T-helper 2 cell treated with Interferon-gamma antibody and Interleukin-4, amounts not matched to agents 5 μg/mL and 100 μg/mL, for 36 hours (primary cell): ENCODE measurements at regions not wholly inside any gene's neighbourhood (a gene's known extent, or its start where the extent isn't known, plus 50 kb on each side); places are given as distances from the start of the nearest gene placed in this dataset.

Experiments used
- DNase-seq: peaks from one replicate; pipeline ENCODE4 v3.0.0; 2021; ENCODE audit warnings: low spot score
- H3K27ac Mint-ChIP-seq: one replicate; pipeline ENCODE4 v1.8.0; 2021; ENCODE audit warnings: mild to moderate bottlenecking, mixed read lengths
- H3K27me3 Mint-ChIP-seq: one replicate; pipeline ENCODE4 v1.8.0; 2021; ENCODE audit warnings: low read depth, mixed read lengths
- H3K36me3 Mint-ChIP-seq: one replicate; pipeline ENCODE4 v1.8.0; 2021; ENCODE audit warnings: low read depth, mixed read lengths
- H3K4me1 Mint-ChIP-seq: one replicate; pipeline ENCODE4 v1.8.0; 2021; ENCODE audit warnings: low read depth, mixed read lengths
- H3K4me3 Mint-ChIP-seq: one replicate; pipeline ENCODE4 v1.8.0; 2022; ENCODE audit warnings: mild to moderate bottlenecking, moderate library complexity, mixed read lengths
- H3K9me3 Mint-ChIP-seq: one replicate; pipeline ENCODE4 v1.8.0; 2021; ENCODE audit warnings: mixed read lengths

DNA sequence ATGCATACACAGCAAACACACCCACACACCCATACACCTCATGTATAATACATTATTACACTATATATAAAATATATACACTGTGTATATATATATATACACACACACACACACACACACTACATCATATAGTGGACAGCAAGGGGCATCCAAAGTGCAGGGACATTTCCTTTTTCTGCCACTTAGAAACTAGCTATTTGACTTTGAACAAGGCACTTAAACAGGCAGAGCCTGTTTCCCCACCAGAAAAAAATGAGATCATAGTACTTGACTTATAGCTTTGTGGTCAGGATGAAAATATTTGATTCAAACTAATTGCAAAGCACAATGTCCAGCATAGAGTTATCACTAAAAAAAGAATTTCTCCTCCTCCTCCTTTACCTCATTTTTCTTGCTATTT, 254.3 kb upstream of the NPVF start:
- Mint-ChIP-seq H3K27ac (no peak overlapping the region), H3K9me3 (no peaks in the 10 kb centered on the region), H3K27me3 (peaks cover 21% of the 10 kb centered on the region), H3K4me3 (no peak overlapping the region), H3K36me3 (no peaks in the 10 kb centered on the region), H3K4me1 (no peaks in the 10 kb centered on the region)
- no peak for DNase-seq

DNA sequence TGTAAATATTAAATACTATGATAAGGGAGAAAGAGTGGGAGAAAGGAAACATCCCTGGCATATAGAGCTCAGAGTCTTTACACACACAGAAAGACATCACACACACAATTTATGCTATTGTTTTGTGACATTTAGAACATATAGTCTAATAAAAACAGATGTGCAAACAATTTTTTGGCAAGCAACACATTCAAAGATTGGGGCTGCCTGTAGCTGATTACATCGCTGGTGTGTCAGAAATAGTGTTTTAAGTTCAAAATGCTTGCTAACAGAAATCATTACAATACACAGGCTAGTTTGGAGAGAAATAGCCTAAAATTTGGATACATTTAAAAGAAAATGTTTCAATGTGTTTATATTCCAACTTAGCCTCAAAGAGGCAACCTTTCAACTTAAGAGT, 256.7 kb upstream of the NPVF start:
- no peak overlapping the region for H3K4me3 Mint-ChIP-seq
- DNase-seq: no peak
- H3K27me3 Mint-ChIP-seq: peaks cover 24% of the 10 kb centered on the region
- no peaks in the 10 kb centered on the region for H3K9me3 Mint-ChIP-seq
- H3K36me3 Mint-ChIP-seq: no peaks in the 10 kb centered on the region
- no peaks in the 10 kb centered on the region for H3K4me1 Mint-ChIP-seq
- H3K27ac Mint-ChIP-seq: no peak overlapping the region

DNA sequence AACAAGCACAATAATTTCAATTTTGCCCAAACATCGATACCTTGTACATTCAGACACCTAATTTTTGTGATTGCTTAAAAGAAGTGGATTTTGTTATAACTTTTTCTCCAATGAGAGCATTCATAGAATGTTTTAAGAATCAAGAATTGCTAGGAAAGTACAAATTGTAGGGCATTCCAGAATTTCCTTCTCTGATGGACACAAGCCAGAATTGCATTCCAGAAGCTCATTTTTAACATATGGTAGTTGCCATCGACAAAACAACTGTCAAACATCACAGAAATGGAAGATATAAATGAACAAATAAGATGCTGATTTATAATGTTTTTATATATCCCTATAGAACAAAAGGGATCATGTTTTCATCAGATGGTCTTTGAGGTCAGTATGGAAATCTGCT, 258.4 kb upstream of the NPVF start:
- H3K9me3 Mint-ChIP-seq: no peaks in the 10 kb centered on the region
- no peak overlapping the region for H3K27ac Mint-ChIP-seq
- H3K36me3 Mint-ChIP-seq: no peaks in the 10 kb centered on the region
- peaks cover 29% of the 10 kb centered on the region for H3K27me3 Mint-ChIP-seq
- DNase-seq: no peak
- no peaks in the 10 kb centered on the region for H3K4me1 Mint-ChIP-seq
- no peak overlapping the region for H3K4me3 Mint-ChIP-seq

DNA sequence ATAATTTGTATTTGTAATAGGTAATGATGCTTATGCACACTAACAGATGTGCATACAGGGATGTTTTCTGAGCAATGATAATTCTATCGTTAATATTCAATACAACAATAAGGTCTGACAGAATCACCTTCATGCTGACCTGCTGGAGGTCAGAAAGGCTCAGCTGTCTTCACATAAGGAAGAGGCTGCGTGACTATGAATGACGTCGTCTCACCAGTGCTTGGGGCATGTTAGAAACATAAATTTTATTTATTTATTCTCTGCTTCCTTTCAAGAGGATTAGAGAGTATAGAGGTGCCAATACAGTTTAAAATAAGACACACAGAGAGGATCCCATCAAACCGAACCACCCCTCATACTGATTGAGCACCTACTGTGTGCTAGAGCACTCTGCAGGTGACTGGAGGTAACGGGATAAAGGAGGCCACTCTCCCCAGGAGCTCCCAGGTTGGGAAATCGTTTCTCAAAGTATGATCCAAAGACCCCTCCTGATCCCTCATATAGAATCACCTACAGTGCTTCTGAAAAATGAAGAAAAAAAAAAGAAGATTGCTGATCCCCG, 265.6 kb upstream of the NPVF start:
- no peak overlapping the region for H3K4me3 Mint-ChIP-seq
- H3K27ac Mint-ChIP-seq: no peak overlapping the region
- H3K27me3 Mint-ChIP-seq: peaks cover 10% of the 10 kb centered on the region
- H3K4me1 Mint-ChIP-seq: peaks cover 9% of the 10 kb centered on the region
- no peak for DNase-seq
- H3K9me3 Mint-ChIP-seq: no peaks in the 10 kb centered on the region
- peaks cover 5% of the 10 kb centered on the region for H3K36me3 Mint-ChIP-seq

DNA sequence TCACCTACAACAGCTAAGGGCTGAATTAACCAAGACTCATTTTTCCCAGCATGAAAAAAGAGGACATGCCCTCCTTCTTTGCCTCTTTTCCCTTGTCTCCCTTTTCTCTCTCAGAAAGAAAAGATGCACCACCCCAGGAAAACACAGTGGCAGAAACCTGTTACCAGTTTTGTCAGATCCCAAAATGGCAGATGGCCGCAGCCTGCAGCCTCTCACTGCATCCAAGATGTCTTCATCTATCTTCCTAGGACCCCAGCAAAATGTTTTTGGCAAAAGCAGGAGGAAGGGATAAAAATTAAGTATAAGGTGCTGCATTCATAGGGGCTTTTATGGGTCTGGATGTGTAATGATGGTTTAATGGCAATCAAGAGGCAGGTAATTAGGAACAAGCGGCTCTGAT, 266.6 kb upstream of the NPVF start:
- no peaks in the 10 kb centered on the region for H3K9me3 Mint-ChIP-seq
- DNase-seq: no peak
- no peak overlapping the region for H3K27ac Mint-ChIP-seq
- H3K4me1 Mint-ChIP-seq: peaks cover 9% of the 10 kb centered on the region
- H3K27me3 Mint-ChIP-seq: peaks cover 10% of the 10 kb centered on the region
- no peak overlapping the region for H3K4me3 Mint-ChIP-seq
- peaks cover 5% of the 10 kb centered on the region for H3K36me3 Mint-ChIP-seq

DNA sequence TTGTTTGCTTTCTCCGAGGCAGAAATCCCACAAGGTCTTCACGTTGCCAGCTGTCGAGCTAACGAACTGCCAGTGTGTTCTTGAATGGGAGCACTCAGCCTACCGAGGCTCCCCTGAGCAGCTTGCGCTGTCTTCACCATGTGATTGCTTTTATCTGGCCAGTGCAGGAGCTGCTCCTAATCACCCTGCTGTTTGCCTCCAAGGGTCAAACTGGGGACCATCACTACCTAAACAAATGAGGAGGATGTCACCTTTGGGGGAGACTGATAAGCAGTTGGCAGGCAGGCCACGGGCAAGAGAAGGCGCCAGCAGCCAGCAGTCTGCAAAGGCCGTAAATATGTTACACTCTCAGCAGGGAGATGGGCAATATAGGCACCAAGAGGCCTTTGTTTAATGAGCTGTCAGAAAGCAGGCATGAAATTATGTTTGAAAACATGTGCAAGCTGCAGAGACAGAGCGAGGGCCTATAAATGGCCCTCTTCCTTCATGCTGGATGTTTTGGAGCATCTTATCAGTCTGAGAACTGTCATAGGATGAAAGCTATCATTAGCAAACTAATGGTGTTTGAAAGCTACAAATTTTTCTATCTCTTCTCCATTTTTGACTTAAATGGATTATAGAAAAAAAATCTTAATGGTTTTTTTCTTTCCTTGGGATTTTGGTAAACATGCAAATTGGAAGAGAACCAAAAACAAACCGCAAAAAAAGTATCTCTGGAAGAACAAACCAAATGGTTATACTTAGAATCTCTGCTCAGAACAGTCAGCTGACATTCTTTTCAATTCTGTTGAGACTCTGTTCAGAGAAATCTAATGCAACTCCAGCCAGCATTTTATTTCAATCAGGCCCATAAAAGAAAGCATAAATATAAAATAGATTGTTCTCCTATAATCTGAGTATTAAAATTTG, 267.3 kb upstream of the NPVF start:
- Mint-ChIP-seq H3K36me3 (peaks cover 5% of the 10 kb centered on the region), H3K9me3 (no peaks in the 10 kb centered on the region), H3K27ac (no peak overlapping the region), H3K4me3 (no peak overlapping the region), H3K27me3 (peaks cover 6% of the 10 kb centered on the region), H3K4me1 (peaks cover 9% of the 10 kb centered on the region)
- no peak for DNase-seq

DNA sequence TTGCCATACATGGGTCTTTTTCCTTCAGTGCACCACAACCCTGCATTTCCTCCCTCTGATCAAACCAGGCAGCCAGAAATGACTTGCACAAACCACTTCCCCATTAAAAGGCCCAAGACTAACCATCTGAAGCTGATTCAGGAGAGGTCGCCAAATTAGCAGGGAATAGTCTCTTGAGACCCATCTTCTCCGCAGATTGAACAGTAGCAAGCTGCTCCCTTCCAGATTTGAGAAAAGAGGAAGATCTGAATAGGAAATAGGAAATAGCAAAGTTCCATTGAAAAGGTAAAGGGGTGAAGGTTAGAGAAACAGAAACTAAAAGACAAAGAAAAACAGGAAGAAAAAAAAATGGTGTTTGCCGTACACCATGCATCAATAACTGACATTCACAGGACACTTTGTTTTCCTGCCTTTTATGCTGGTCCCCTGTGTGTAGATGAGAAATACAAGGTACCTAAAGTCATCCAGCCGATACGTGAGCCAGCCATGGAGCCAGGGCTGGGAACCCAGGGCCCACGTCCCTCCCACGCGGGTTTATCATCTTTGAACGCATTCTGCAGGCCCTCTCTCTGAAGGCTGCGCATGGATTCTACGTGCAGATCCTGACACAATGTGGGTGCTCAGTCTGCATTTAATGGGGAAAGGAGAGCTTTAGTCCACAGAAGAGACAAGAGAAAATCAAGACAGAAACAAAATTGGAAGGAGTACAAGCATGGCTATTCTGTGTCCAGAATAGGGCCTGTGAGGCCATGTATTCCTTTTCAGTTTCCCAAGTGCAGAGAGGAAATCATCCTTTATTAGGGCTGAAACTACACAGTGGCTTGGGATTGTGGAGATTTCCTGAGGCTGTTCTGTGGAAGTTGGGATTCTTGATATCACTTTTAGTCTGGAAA, 268.4 kb upstream of the NPVF start:
- Mint-ChIP-seq H3K36me3 (peaks cover 5% of the 10 kb centered on the region), H3K4me3 (peak overlapping the region; percentile 83), H3K4me1 (peaks cover 9% of the 10 kb centered on the region), H3K27me3 (peaks cover 12% of the 10 kb centered on the region), H3K9me3 (no peaks in the 10 kb centered on the region), H3K27ac (peak overlapping the region; percentile 88)
- DNase-seq: no peak

DNA sequence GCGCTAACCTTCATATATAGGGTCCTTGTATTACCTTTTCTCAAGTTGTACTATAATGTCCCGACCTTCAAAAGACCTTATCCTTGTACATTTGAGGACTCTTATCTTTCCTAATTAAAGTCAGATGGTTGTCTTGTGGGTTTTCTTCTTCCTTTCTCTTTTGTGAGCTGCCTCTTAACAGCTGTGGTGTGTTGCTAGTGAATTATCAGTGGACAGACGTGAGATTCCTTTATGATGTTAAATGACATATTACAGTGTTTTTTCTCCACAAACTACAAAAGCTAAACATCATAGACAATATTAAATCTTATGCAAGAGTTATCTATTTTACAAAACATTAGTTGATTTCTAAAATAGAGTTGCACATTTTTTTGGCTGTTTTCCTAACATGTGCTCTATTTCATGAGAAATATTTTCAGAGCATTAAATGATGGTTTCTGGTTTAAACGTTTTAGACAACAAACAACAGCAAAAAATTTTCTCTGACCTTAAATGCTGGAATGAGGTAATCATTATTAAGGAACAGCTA, 272.2 kb upstream of the NPVF start:
- peaks cover 9% of the 10 kb centered on the region for H3K4me1 Mint-ChIP-seq
- H3K27me3 Mint-ChIP-seq: peaks cover 12% of the 10 kb centered on the region
- H3K27ac Mint-ChIP-seq: no peak overlapping the region

DNA sequence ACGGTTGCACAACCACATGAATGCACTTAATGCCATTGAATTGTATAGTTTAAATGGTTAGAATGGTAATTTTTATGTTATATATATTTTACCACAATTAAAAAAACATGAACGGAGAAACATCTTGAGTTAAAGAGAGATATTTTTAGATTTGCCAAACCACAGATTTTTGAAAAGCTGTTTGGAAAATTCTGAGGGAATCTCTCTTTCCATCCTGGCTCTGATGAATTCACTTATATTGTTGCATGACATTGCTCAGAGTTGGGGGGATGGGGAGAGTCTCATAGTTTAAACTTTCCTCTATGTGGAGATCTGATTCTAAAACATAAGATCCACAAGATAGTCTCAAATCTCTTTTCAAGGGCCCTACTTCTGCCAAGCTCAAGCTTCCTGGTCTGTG, 275.0 kb upstream of the NPVF start:
- no peaks in the 10 kb centered on the region for H3K36me3 Mint-ChIP-seq
- no peaks in the 10 kb centered on the region for H3K4me1 Mint-ChIP-seq
- no peak overlapping the region for H3K4me3 Mint-ChIP-seq
- DNase-seq: no peak
- H3K27me3 Mint-ChIP-seq: peaks cover 12% of the 10 kb centered on the region
- no peaks in the 10 kb centered on the region for H3K9me3 Mint-ChIP-seq
- H3K27ac Mint-ChIP-seq: no peak overlapping the region

More for the DNA sequence above, 272.2 kb upstream of the NPVF start:
- Mint-ChIP-seq H3K9me3 (no peaks in the 10 kb centered on the region), H3K4me3 (no peak overlapping the region), H3K36me3 (peaks cover 5% of the 10 kb centered on the region)
- no peak for DNase-seq

DNA sequence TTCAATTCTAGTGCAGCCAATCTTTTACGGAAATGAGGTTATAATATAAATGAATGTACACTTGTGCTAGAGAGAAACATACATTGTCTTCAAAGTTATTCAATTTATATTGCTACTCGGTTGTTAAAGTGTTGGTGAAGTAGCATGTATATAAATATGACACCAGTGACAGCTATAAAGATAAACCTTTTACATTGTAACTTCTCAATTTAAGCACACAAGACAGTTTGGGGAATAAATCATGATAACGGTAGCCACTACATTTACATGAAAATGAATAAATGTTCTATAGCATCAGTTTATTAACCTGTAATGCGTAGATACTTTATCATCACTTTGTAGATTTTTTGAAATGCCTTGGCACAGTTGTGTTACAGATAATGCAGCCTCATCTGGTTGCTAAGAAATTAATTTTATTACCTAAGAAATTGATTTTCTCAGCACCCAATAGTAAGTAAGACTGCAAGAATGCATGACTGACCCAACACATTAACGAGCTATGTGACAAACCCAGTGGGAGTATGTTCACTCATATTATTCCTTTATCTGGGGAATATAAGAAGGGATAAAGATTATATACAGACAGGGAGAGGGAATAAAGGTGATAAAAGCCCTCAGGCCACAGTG, 283.9 kb upstream of the NPVF start:
- peaks cover 4% of the 10 kb centered on the region for H3K9me3 Mint-ChIP-seq
- peaks cover 5% of the 10 kb centered on the region for H3K27me3 Mint-ChIP-seq
- DNase-seq: no peak
- H3K4me1 Mint-ChIP-seq: no peaks in the 10 kb centered on the region
- H3K27ac Mint-ChIP-seq: no peak overlapping the region
- H3K4me3 Mint-ChIP-seq: no peak overlapping the region
- H3K36me3 Mint-ChIP-seq: no peaks in the 10 kb centered on the region

DNA sequence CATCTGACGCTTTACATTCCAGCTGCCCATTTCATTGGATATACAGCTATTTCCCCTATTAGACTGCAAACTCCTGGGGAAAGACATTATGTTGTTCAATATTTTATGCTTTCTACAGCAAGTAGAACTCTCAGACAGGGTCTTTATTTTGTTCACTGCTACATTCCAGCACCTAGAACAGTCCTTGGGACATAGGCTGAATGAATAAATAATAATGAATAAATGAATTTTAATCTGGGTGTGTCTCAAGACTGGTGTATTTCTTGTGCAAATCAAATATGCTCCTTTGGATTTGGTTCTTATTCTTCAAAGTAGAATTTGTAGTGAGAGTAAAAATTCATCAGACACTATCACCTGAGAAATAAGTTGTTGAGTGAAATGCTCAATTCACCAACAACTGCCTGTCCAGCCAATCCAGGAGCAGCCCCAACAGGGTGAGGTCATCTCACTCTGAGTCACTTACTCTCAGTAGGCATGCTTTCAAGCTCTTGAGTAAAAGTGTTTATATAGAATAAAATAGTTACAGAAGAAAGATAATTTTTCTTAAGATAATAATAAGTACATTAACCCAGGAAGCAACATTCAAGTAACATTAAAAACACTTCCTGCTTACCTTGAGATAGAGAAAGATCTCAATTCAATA, 287.5 kb upstream of the NPVF start:
- Mint-ChIP-seq H3K36me3 (no peaks in the 10 kb centered on the region), H3K27ac (no peak overlapping the region), H3K27me3 (no peaks in the 10 kb centered on the region), H3K4me1 (peaks cover 7% of the 10 kb centered on the region), H3K4me3 (no peak overlapping the region), H3K9me3 (no peaks in the 10 kb centered on the region)
- DNase-seq: no peak

DNA sequence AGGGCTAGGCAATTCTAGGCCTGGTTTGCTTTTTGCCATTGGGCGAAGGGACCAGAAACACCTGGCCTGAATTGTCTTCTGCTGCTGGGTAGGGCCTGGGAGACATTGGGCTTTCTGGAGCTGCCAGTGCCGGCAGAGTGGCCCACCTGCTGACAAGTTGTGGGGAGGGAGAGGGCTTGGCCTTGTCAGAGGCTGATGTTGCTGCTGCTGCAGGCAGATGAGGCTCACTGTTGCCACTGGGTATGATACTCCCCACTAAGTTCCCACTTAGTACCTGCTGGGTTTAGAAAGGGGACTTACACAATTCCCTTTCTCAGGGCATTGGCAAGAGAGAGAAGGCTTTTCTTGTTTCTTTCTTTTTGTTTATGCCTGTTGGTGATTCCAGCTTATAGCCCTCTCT, 289.6 kb upstream of the NPVF start:
- Mint-ChIP-seq H3K27me3 (no peaks in the 10 kb centered on the region), H3K9me3 (peaks cover 13% of the 10 kb centered on the region), H3K4me3 (no peak overlapping the region), H3K36me3 (peaks cover 4% of the 10 kb centered on the region), H3K27ac (no peak overlapping the region), H3K4me1 (peaks cover 17% of the 10 kb centered on the region)
- no peak for DNase-seq

DNA sequence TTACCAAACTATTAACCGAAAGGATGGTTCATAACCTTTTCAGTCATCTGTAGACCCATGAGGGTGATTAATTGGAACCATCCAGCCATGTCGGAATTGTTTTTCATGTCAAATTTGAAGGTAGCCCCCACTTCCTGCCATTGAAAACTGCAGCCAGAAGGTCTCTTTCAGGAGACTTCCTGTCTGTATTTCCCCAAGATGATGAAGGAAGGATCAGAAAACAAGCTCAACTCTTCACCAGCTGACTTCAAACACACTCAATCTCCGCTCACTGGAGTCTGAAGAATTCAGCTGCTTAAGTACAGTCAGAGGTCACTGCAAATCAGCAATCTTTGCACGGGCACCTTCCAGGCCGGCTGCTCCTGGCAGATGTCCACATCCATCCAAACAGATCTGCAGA, 291.7 kb upstream of the NPVF start:
- Mint-ChIP-seq H3K4me1 (peaks cover 19% of the 10 kb centered on the region), H3K9me3 (peaks cover 24% of the 10 kb centered on the region), H3K4me3 (no peak overlapping the region), H3K27ac (peak overlapping the region; percentile 4), H3K36me3 (peaks cover 4% of the 10 kb centered on the region), H3K27me3 (peaks cover 6% of the 10 kb centered on the region)
- DNase-seq: no peak
